ENCODE measurements at regions not wholly inside any gene's neighbourhood (a gene's known extent, or its start where the extent isn't known, plus 50 kb on each side); places are given as distances from the start of the nearest gene placed in this dataset.

GRCh38 chr14:65164068-65164824 lies 61.9 kb upstream of the MAX start:
- TF ChIP-seq CTCF (IDR thresholded peaks at IDR 0.05; ENCODE audit: unreplicated experiment), result peak; percentile 61
- no peak for DNase-seq (ENCODE audit: low spot score in 2 of 2, unreplicated experiment in 2 of 2)
- H3K27ac Mint-ChIP-seq, result no peak overlapping the region

GRCh38 chr14:65164825-65165135 lies 62.5 kb upstream of the MAX start:
- DNase-seq (ENCODE audit: low spot score in 2 of 2, unreplicated experiment in 2 of 2), result no peak
- H3K27me3 Mint-ChIP-seq (ENCODE audit: low read depth), result no peaks in the 10 kb centered on the region
- H3K27ac Mint-ChIP-seq, result no peak overlapping the region
- H3K4me3 Mint-ChIP-seq, result no peak overlapping the region
- no peaks in the 10 kb centered on the region for H3K4me1 Mint-ChIP-seq
- no peak for TF ChIP-seq CTCF (IDR thresholded peaks at IDR 0.05; ENCODE audit: unreplicated experiment)
- no peaks in the 10 kb centered on the region for H3K36me3 Mint-ChIP-seq
- H3K9me3 Mint-ChIP-seq, result no peaks in the 10 kb centered on the region

More at GRCh38 chr14:65164068-65164824, 61.9 kb upstream of the MAX start:
- H3K4me3 Mint-ChIP-seq, result no peak overlapping the region
- no peaks in the 10 kb centered on the region for H3K27me3 Mint-ChIP-seq (ENCODE audit: low read depth)
- no peaks in the 10 kb centered on the region for H3K9me3 Mint-ChIP-seq
- no peaks in the 10 kb centered on the region for H3K36me3 Mint-ChIP-seq
- peaks cover 5% of the 10 kb centered on the region for H3K4me1 Mint-ChIP-seq

- Mint-ChIP-seq H3K36me3 (no peaks in the 10 kb centered on the region), H3K9me3 (no peaks in the 10 kb centered on the region), H3K4me3 (no peak overlapping the region), H3K4me1 (peaks cover 7% of the 10 kb centered on the region), H3K27ac (no peak overlapping the region), H3K27me3 (ENCODE audit: low read depth) (no peaks in the 10 kb centered on the region)
- no peak for TF ChIP-seq CTCF (IDR thresholded peaks at IDR 0.05; ENCODE audit: unreplicated experiment)
- no peak for DNase-seq (ENCODE audit: low spot score in 2 of 2, unreplicated experiment in 2 of 2)
Measured at GRCh38 chr14:65167072-65167645, 64.8 kb upstream of the MAX start.

GRCh38 chr14:65168840-65169239 lies 66.5 kb upstream of the MAX start:
- no peak overlapping the region for H3K4me3 Mint-ChIP-seq
- peaks cover 13% of the 10 kb centered on the region for H3K4me1 Mint-ChIP-seq
- DNase-seq (ENCODE audit: low spot score in 2 of 2, unreplicated experiment in 2 of 2), result no peak
- no peak for TF ChIP-seq CTCF (IDR thresholded peaks at IDR 0.05; ENCODE audit: unreplicated experiment)
- no peaks in the 10 kb centered on the region for H3K27me3 Mint-ChIP-seq (ENCODE audit: low read depth)
- no peaks in the 10 kb centered on the region for H3K36me3 Mint-ChIP-seq
- no peak overlapping the region for H3K27ac Mint-ChIP-seq
- H3K9me3 Mint-ChIP-seq, result no peaks in the 10 kb centered on the region

GRCh38 chr14:65169351-65169750 lies 67.0 kb upstream of the MAX start:
- Mint-ChIP-seq H3K27me3 (ENCODE audit: low read depth) (no peaks in the 10 kb centered on the region), H3K9me3 (no peaks in the 10 kb centered on the region), H3K4me3 (no peak overlapping the region), H3K4me1 (peaks cover 17% of the 10 kb centered on the region), H3K36me3 (no peaks in the 10 kb centered on the region), H3K27ac (no peak overlapping the region)
- no peak for DNase-seq (ENCODE audit: low spot score in 2 of 2, unreplicated experiment in 2 of 2)
- no peak for TF ChIP-seq CTCF (IDR thresholded peaks at IDR 0.05; ENCODE audit: unreplicated experiment)

All from mesothelial cell of epicardium (in vitro differentiated cells).